HG03135 (cell line): ENCODE measurements at regions not wholly inside any gene's neighbourhood (a gene's known extent, or its start where the extent isn't known, plus 50 kb on each side); places are given as distances from the start of the nearest gene placed in this dataset.
"Not testable (repeated sequence)": the region's sequence is repeated elsewhere in the genome, so short reads cannot be mapped to it uniquely, and the experiment has no call there.

Experiments
- ATAC-seq: cut with Tn5 transposase; IDR thresholded peaks from one replicate; pipeline ENCODE4 v1.9.1; 2021; ENCODE audit warnings: mild to moderate bottlenecking, moderate library complexity; ENCODE audit not compliant: unreplicated experiment

GRCh38 chr2:18267501-18267900 lies 293.0 kb downstream of the RDH14 start:
- no peak for ATAC-seq

- not testable (repeated sequence) for ATAC-seq
Measured at GRCh38 chr2:18266699-18267098, 293.8 kb downstream of the RDH14 start.

DNA sequence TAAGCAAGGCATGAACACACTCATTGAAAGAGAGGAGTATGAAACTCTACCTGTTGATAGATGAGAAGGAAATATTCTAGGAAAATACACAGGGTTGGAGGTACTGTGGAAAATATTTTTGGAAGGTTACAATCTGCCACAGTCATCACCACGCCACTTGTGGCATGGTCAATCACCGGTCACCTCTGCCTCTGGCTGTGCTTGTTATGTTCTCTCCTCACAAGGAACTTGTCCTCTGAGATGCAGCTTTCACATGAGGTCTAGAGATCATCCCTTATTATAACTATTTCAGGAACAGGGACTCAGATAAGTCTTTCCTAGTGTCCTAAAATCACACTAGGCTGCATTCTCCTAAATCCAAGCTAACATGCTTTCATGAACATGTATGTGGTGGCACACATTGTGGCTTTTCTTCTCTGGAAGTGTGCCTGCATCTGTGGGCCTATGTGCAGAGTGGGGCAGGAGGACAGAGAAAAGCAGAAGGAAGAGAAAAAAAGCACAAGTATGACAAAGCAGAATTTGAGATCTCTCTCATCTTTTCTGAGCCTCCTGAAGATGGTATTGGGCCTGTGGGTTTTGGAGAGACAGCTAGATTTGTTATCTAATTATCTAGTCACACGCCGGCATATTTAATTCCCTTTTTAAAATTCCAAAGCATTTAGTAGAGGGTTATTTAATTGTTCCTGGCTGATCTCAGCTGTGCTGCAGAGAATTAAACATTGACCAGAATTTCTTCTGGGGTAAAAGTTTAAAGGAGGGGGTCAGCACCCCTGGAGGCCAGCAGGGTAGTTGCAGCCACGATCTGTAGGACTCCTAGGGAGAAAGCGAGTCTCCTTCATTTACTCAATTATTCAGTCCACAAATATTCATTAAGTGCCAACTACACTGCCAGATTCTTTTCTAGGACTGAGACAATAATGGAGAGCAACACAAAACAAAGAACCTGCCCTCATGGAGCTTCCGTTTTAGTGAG lies 294.6 kb downstream of the RDH14 start:
- ATAC-seq, result no peak

GRCh38 chr2:18262601-18263000 lies 297.9 kb downstream of the RDH14 start:
- ATAC-seq, result no peak

DNA sequence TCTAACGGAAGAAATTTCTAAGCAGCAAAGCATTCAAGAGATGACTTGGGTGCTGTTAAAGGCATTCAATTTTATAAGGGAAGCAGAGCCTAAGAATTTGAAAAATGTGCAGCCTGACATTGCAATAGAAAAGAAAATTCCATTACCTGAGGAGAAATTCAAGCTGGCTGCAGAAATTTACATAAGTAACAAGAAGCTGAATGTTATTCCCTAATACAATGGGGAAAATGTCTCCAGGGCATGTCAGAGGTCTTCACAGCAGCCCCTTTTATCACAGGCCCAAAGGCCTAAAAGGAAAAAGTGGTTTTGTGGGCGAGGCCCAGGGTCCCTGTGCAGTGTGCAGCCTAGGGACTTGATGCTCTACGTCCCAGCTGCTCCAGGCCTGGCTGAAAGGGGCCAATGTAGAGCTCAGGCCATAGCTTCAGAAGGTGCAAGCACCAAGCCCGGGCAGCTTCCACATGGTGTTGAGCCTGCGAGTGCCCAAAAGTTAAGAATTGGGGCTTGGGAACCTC lies 306.7 kb downstream of the RDH14 start:
- ATAC-seq, result no peak

DNA sequence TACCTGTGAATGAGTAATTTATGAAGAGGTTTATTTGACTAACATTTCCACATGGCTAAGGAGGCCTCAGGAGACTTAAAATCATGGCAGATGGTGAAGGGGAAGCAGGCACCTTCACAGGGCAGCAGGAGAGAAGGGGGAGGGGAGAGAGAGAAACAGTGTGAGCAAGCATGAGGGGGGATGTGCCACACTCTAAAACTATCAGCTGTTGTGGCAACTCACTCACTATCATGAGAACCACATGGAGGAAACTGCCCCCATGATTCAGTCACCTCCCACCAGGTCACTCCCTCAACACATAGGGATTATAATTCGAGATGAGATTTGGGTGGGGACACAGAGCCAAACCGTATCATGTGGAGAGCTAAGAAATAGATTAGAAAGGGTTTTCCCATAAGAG lies 309.0 kb downstream of the RDH14 start:
- ATAC-seq, result no peak

DNA sequence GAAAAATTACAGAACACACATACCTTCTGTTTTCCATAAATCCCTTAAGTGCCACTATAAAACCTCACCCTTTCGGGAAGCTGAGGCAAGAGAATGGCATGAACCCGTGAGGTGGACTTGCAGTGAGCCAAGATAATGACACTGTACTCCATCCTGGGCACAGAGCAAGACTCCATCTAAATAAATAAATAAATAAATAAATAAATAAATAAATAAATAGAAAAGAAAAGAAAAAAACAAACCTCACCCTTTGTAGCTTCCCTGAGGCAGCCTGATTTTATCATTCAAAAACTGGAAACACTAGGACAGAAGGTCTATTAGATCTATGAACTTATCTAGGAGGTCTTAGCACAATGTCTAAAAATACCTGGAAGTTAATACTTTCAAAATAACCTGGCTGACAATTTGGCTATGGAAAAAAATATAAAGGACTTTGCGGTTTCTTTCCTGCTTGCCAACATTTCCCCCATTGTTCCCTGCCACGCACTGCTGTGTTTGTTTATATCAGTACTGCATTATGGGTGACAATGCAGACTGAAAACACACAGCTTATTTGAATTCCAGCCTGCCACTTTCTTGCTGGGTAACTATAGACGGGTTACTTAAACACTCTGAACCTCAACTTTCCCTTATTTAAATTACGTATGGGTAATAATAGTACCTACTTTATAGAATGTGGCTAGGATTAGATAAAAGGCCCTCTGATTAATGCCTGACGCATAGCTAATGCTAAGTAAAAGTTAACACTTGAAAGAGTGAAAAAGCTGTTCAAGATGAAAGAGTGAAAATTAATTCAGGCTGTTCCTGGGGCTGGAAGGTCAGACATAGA lies 313.0 kb downstream of the RDH14 start:
- ATAC-seq, result no peak

DNA sequence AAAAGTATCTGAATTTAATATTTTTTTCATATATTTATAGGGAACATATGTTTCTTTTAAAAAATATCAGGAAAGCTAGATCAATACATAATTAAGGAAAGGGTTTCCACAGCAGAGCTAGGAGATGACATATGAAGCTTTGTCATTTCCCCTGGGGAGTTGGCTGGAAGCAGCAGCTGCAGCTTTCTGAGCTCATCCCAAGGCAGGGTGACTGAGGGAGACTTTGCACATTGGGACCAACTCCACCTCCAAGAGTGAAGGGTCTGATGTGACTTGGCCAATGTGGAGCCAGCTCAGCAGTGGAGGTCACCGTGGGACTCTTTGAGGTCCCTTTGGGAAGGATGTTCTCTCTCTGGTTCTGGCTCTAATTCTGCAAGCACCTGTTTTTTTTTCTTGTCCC lies 315.1 kb downstream of the RDH14 start:
- ATAC-seq, result no peak

DNA sequence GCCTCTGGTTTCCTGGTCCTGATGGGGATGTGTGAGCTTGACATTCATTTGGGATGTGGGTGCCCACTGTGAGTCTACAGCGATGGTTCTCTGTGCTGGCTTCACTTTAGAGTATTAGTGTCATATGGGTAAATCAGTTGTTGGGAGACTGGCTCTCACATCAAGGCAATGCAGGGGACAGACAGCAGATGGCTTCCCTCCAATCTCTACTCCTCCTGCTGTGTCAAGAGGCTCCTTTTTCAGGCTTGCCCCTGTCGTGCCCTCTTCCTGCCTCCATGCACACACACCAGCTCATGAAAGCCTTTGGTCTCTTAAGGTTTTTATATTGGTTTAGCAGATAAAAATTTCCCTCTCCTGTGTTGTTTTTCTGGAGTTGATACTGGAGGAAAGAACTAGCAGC lies 315.6 kb downstream of the RDH14 start:
- ATAC-seq, result no peak

DNA sequence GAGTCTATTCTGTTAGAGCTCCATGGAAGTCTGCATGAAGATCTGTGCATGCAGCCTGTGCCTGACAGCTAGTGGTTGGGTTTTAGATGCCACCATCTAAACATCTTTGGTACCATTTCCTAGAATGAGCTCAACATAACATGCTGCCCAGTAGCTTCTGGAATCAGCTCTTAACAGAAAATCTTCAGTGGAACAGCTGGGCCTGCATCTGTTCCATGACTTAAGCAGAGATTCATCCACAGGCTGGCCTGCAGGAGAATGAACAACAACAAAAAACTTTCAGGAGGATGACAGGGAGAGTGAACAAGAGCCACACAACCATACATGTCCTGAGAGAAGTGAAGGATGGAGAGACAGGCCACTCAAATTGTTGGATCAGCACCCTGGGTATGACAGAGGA lies 316.6 kb downstream of the RDH14 start:
- no peak for ATAC-seq

GRCh38 chr2:18242716-18243115 lies 317.7 kb downstream of the RDH14 start:
- ATAC-seq, result no peak

DNA sequence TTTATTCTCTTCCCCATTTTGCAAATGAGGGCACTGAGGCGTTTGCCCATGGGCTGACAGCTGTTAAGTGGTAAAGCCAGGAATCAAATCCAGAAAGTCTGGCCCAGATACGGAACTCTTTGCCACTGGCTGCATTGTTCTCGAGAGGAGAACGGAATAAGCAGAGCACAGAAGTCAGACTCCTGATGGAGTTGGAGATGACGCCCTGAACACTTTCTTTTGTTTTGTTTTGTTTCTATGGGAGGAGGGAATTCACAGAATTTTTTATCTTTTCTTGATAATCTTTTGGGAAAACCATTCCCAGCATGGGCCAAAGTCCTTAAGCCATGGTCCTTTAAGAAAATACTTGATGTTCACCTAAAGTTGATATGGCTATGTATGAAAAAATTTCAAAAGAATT lies 322.2 kb downstream of the RDH14 start:
- no peak for ATAC-seq

DNA sequence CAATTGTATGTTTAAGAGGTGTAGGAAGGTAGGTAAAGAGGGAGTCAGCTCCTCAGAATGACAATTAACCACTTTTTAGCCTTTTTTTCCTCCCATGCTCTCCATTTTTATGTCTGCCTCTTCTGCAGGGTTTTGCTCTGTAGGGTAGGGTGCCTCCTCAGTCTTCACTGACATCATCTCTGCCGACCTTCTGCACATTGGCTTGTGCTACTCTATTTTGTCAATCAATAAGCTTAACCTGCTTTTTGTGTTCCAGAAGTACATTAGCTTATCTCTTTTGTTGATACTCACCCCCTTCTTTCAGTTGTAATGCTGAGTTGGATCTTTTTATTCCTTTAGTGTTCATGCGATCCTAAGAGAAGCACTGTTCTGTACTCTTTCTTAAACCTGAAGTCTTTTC lies 323.2 kb downstream of the RDH14 start:
- ATAC-seq, result no peak

GRCh38 chr2:18232731-18233438 lies 327.6 kb downstream of the RDH14 start:
- no peak for ATAC-seq

GRCh38 chr2:18230668-18231067 lies 329.8 kb downstream of the RDH14 start:
- no peak for ATAC-seq

GRCh38 chr2:18219676-18220075 lies 340.8 kb downstream of the RDH14 start:
- no peak for ATAC-seq

GRCh38 chr2:18218160-18218933 lies 339.9 kb downstream of the KCNS3 start:
- ATAC-seq, result no peak

- ATAC-seq, result no peak
Measured at GRCh38 chr2:18214936-18215335, 336.5 kb downstream of the KCNS3 start.

DNA sequence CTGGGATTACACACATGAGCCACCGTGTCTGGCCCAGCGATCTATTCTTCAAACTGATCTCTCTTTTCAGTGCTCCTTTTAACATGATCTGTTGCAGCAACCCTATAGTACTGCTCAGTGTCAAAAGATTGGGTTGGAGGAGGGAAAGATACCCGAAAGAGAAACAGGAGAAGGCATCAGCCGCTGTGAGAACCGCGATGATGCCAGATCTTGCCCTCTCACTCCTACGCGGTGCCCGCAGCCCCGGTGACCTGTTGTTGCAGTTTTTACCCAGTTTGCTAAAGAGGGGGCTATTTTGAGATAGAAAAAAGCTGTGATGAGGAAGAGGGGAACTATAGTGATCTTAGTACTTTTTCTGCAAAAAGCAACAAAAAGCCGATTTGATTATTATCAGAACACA lies 335.5 kb downstream of the KCNS3 start:
- no peak for ATAC-seq

- no peak for ATAC-seq
Measured at GRCh38 chr2:18209934-18210639, 331.6 kb downstream of the KCNS3 start.
